ENCODE measurements at regions not wholly inside any gene's neighbourhood (a gene's known extent, or its start where the extent isn't known, plus 50 kb on each side); places are given as distances from the start of the nearest gene placed in this dataset.

DNA sequence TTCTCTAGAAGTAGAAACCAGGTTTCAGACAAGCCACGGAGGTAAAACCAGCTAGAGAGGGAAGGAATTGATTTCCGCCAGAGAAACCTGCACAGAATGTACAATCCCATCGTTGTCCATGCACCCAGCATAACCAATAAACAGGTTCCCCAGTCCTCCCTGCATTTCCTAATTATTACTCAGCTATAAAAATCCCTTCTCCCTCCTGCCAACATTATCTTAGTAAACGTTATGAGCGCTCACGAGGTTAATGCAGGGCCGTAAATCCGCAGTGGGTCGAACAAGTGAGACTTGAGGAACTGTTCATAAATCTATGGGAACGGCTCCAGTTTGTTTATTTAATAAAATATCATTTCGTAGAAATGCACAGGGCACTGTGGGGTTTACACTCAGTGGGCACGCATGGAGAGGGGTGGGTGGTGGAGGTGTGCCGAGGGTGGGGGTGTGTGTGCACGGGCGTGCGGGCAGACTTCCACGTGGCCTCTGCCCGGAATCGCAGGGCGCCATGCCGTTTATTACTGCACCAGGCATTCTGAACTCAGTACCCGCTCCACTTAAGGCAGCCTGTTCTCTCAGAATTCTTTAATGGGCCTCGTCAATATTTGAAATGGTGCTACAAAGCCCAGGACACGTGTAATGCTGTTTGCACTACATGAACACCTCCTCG, 257.3 kb downstream of the MIAT start:
- 92 to 93% methylated on average over 18 to 25 of the region's 25 CpGs for WGBS, 2 experiments (ENCODE audit: insufficient coverage in 2 of 2)
- Histone ChIP-seq H3K4me3 (ENCODE audit: extremely low read depth, insufficient read depth, low read length, poor library complexity, severe bottlenecking) (no peak overlapping the region), H3K27ac (ENCODE audit: low read depth, low read length, severe bottlenecking) (no peak overlapping the region), H3K9me3 (ENCODE audit: control insufficient read depth, low read length) (no peaks in the 10 kb centered on the region), H3K4me1 (ENCODE audit: control insufficient read depth, insufficient read depth, low read length, poor library complexity, severe bottlenecking) (no peaks in the 10 kb centered on the region), H3K36me3 (ENCODE audit: control insufficient read depth, insufficient read depth, low read length) (no peaks in the 10 kb centered on the region)

DNA sequence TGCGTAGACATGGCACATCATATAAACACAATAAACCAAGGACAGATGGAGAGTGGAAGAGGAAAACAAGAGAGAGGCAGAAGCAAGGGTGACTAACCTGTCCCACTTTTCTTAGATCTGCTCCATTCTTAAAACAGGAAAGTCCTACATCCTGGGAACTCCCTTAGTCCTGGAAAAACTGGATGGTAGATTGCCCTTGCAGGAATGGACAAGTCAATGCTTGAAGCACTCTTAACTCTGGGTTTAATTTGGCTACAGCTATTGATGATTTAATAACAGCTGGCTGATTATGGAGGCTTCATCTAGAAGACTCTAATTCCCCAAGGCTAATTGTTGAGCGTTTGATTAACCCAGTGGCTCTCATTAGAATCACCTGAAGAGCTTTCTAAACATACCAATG, 258.8 kb downstream of the MIAT start:
- WGBS, 2 experiments (ENCODE audit: insufficient coverage in 2 of 2), result 80% methylated on average over 1 of the region's 2 CpGs; no CpG with 5 or more reads in 1 of the 2 experiments
- no peaks in the 10 kb centered on the region for H3K4me1 ChIP-seq (ENCODE audit: control insufficient read depth, insufficient read depth, low read length, poor library complexity, severe bottlenecking)
- H3K27ac ChIP-seq (ENCODE audit: low read depth, low read length, severe bottlenecking), result no peak overlapping the region
- no peak overlapping the region for H3K4me3 ChIP-seq (ENCODE audit: extremely low read depth, insufficient read depth, low read length, poor library complexity, severe bottlenecking)
- H3K36me3 ChIP-seq (ENCODE audit: control insufficient read depth, insufficient read depth, low read length), result no peaks in the 10 kb centered on the region
- no peaks in the 10 kb centered on the region for H3K9me3 ChIP-seq (ENCODE audit: control insufficient read depth, low read length)

DNA sequence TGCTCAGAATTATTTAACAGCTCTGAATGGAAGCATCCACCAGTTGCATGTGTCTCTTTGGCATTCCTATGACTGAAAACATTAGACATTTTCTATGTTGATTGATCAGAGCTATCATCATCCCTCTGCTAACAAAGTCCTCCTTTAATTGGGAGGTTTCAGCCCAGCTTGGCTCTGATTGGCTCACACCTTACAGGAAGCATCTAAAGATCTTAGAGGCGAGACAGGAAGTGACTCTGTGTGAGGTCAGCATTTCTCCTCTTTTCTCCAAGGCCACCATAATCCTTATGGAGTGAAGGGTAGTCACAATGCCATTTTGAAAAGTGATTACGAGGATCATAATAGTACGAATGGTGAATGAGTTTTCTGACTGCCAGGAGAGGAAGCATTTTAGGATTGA, 260.8 kb downstream of the MIAT start:
- Histone ChIP-seq H3K27ac (ENCODE audit: low read depth, low read length, severe bottlenecking) (no peak overlapping the region), H3K9me3 (ENCODE audit: control insufficient read depth, low read length) (no peaks in the 10 kb centered on the region), H3K36me3 (ENCODE audit: control insufficient read depth, insufficient read depth, low read length) (no peaks in the 10 kb centered on the region), H3K4me3 (ENCODE audit: extremely low read depth, insufficient read depth, low read length, poor library complexity, severe bottlenecking) (no peak overlapping the region), H3K4me1 (ENCODE audit: control insufficient read depth, insufficient read depth, low read length, poor library complexity, severe bottlenecking) (no peaks in the 10 kb centered on the region)
- WGBS, 2 experiments (ENCODE audit: insufficient coverage in 2 of 2), result 86 to 100% methylated on average over 1 to 2 of the region's 3 CpGs

DNA sequence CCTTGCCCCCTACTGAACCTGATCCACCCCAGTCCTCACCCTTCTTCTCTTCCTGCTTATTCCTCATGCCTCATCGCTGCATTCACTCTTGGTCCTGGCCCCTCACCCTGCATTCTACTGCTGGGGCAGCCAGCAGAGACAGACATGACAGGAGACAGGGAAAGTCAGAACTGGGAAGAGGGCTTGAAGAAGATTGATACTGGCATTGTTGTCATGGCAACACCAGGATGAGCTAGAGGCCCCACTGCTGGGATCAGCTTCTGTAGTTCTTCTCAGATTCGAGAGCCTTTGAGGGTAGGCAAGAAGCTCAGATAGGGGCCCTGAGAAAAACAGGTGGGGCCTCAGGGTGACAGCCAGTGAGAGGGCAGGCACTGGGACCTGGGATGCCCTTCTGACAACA, 264.3 kb downstream of the MIAT start:
- Histone ChIP-seq H3K4me3 (ENCODE audit: extremely low read depth, insufficient read depth, low read length, poor library complexity, severe bottlenecking) (no peak overlapping the region), H3K9me3 (ENCODE audit: control insufficient read depth, low read length) (no peaks in the 10 kb centered on the region), H3K4me1 (ENCODE audit: control insufficient read depth, insufficient read depth, low read length, poor library complexity, severe bottlenecking) (no peaks in the 10 kb centered on the region), H3K36me3 (ENCODE audit: control insufficient read depth, insufficient read depth, low read length) (no peaks in the 10 kb centered on the region), H3K27ac (ENCODE audit: low read depth, low read length, severe bottlenecking) (no peak overlapping the region)
- WGBS, 2 experiments (ENCODE audit: insufficient coverage in 2 of 2), result 71 to 91% methylated on average over 1 of the region's 2 CpGs

DNA sequence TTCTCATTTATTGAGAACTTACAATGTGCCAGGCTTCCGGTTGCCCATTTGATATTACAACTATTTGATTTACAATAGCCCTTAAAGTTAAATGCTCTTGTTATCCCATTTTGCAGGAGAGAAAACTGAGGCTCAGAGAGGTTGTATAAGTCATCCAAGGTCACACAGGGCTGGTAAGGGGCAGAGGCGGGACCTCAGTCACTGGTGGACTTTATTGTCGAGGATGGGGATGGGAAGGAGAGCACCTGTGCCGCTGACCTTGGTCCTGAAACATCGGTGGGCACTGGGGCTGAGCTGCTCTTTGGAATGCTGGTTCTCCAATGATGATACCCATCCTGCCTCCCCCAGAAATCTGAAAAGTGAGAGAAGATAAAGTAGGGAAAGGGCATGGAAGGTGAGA, 265.4 kb downstream of the MIAT start:
- Histone ChIP-seq H3K4me1 (ENCODE audit: control insufficient read depth, insufficient read depth, low read length, poor library complexity, severe bottlenecking) (no peaks in the 10 kb centered on the region), H3K27ac (ENCODE audit: low read depth, low read length, severe bottlenecking) (no peak overlapping the region), H3K9me3 (ENCODE audit: control insufficient read depth, low read length) (no peaks in the 10 kb centered on the region), H3K4me3 (ENCODE audit: extremely low read depth, insufficient read depth, low read length, poor library complexity, severe bottlenecking) (no peak overlapping the region), H3K36me3 (ENCODE audit: control insufficient read depth, insufficient read depth, low read length) (no peaks in the 10 kb centered on the region)
- 0% methylated on average over 1 to 4 of the region's 5 CpGs for WGBS, 2 experiments (ENCODE audit: insufficient coverage in 2 of 2)

DNA sequence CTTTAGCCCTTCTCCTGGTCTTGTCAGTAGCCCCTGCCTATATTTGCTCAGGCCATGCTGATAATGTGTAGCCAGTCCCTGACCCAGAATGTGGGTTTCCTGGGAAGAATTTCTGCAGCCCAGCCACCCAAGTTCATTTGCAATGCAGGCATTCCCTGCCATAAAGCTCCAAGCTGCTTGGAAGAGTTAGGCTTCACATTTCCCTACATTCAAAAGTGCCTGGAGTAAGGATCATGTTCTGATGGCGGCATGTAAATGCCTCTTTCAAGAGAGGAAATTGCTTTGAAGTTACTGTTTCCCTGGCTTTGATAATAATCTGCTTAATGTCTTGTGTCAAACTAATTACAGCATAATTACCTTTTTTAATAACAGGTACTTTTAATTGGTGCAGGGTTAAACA, 266.1 kb downstream of the MIAT start:
- Histone ChIP-seq H3K9me3 (ENCODE audit: control insufficient read depth, low read length) (no peaks in the 10 kb centered on the region), H3K27ac (ENCODE audit: low read depth, low read length, severe bottlenecking) (no peak overlapping the region), H3K4me1 (ENCODE audit: control insufficient read depth, insufficient read depth, low read length, poor library complexity, severe bottlenecking) (no peaks in the 10 kb centered on the region), H3K36me3 (ENCODE audit: control insufficient read depth, insufficient read depth, low read length) (no peaks in the 10 kb centered on the region), H3K4me3 (ENCODE audit: extremely low read depth, insufficient read depth, low read length, poor library complexity, severe bottlenecking) (no peak overlapping the region)
- no CpG with 5 or more reads among the region's 1 CpG for WGBS, 2 experiments (ENCODE audit: insufficient coverage in 2 of 2)

DNA sequence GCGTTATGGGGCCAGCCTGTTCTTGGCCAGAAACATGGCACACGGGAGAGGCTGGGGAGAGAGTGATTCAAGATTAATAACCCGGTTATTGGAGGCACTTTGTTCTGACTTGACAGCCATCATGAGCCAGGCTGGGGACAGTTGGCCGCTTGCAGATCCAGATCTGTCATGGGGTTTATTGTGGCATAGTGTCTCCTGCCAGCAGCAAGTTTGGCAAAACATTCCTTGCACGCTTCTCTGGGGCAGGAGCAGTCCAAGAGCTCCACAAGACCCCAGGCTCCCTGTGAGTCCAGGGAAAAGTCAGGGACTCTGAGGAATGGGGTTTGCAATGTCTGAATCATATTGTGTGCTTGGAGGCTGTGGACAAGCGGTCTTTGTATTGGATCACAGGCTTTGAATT, 270.4 kb downstream of the MIAT start:
- Histone ChIP-seq H3K4me3 (ENCODE audit: extremely low read depth, insufficient read depth, low read length, poor library complexity, severe bottlenecking) (no peak overlapping the region), H3K36me3 (ENCODE audit: control insufficient read depth, insufficient read depth, low read length) (no peaks in the 10 kb centered on the region), H3K27ac (ENCODE audit: low read depth, low read length, severe bottlenecking) (no peak overlapping the region), H3K4me1 (ENCODE audit: control insufficient read depth, insufficient read depth, low read length, poor library complexity, severe bottlenecking) (no peaks in the 10 kb centered on the region), H3K9me3 (ENCODE audit: control insufficient read depth, low read length) (no peaks in the 10 kb centered on the region)
- 75 to 89% methylated on average over 5 to 6 of the region's 6 CpGs for WGBS, 2 experiments (ENCODE audit: insufficient coverage in 2 of 2)

DNA sequence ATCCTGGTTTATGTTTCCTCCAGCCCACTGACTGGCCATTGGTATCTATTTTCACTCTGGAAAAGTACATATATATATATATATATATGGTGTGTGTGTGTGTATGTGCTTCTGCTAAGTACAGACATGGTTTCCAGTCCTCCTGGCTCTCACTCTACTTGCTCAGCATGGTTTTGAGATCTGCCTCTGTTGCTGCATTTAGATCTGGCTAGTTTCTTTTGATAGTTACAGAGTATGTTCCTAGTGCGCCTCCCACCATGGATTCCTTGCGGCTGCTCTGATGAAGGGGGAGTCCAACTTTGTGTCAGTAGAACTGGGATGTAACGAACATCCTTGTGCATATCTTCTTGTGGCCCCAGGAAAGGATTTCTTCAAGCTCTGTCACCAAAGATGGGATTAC, 274.1 kb downstream of the MIAT start:
- no peaks in the 10 kb centered on the region for H3K36me3 ChIP-seq (ENCODE audit: control insufficient read depth, insufficient read depth, low read length)
- WGBS, 2 experiments (ENCODE audit: insufficient coverage in 2 of 2), result 78 to 100% methylated on average over 3 of the region's 3 CpGs
- no peaks in the 10 kb centered on the region for H3K4me1 ChIP-seq (ENCODE audit: control insufficient read depth, insufficient read depth, low read length, poor library complexity, severe bottlenecking)
- no peak overlapping the region for H3K27ac ChIP-seq (ENCODE audit: low read depth, low read length, severe bottlenecking)
- no peaks in the 10 kb centered on the region for H3K9me3 ChIP-seq (ENCODE audit: control insufficient read depth, low read length)
- H3K4me3 ChIP-seq (ENCODE audit: extremely low read depth, insufficient read depth, low read length, poor library complexity, severe bottlenecking), result no peak overlapping the region

DNA sequence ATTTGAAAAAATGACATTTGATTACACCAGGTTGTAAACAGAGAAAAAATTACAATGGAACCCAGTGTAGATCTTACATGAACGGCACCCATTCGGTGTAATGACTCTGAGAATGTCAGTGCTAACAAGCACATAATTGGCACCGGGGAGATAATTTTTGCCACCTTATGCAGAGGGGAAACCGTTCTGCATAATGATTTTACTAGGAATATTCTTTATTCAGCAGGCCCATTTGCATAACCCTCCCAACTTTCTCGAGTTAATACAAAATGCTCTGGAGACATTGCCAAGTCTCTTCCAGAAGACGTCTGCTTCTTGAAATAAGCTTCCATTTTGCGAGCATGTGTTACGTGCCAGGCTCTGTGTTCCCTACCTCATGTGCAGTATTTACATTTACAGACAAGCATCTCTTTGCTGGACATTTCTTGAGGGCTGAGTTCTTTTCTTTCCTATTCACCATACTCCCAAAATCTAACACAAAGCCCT, 275.8 kb downstream of the MIAT start:
- H3K27ac ChIP-seq (ENCODE audit: low read depth, low read length, severe bottlenecking), result no peak overlapping the region
- 86 to 88% methylated on average over 5 to 7 of the region's 8 CpGs for WGBS, 2 experiments (ENCODE audit: insufficient coverage in 2 of 2)
- no peak overlapping the region for H3K4me3 ChIP-seq (ENCODE audit: extremely low read depth, insufficient read depth, low read length, poor library complexity, severe bottlenecking)
- no peaks in the 10 kb centered on the region for H3K9me3 ChIP-seq (ENCODE audit: control insufficient read depth, low read length)
- H3K36me3 ChIP-seq (ENCODE audit: control insufficient read depth, insufficient read depth, low read length), result no peaks in the 10 kb centered on the region
- H3K4me1 ChIP-seq (ENCODE audit: control insufficient read depth, insufficient read depth, low read length, poor library complexity, severe bottlenecking), result no peaks in the 10 kb centered on the region

DNA sequence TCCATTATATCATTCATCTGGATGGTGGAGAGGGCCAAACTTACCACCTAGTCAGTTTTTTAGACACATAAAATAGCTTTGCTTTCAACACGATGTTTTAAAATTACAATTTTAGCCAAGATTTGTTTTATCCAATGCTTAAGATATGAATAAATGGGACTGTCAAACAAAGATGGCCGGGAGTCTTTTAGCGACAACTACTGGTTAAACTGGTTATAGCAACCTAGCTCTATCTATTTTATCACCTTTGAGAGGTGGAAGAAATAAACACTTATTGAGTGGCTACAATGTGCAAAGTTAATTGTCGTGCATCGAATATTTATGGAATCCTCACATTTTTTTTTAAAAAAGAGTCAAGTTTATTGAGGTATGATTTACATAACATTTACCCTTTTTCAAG, 279.8 kb downstream of the MIAT start:
- Histone ChIP-seq H3K9me3 (ENCODE audit: control insufficient read depth, low read length) (no peaks in the 10 kb centered on the region), H3K27ac (ENCODE audit: low read depth, low read length, severe bottlenecking) (no peak overlapping the region), H3K36me3 (ENCODE audit: control insufficient read depth, insufficient read depth, low read length) (no peaks in the 10 kb centered on the region), H3K4me3 (ENCODE audit: extremely low read depth, insufficient read depth, low read length, poor library complexity, severe bottlenecking) (no peak overlapping the region), H3K4me1 (ENCODE audit: control insufficient read depth, insufficient read depth, low read length, poor library complexity, severe bottlenecking) (peaks cover 9% of the 10 kb centered on the region)
- 87% methylated on average over 3 of the region's 5 CpGs; no CpG with 5 or more reads in 1 of the 2 experiments for WGBS, 2 experiments (ENCODE audit: insufficient coverage in 2 of 2)

DNA sequence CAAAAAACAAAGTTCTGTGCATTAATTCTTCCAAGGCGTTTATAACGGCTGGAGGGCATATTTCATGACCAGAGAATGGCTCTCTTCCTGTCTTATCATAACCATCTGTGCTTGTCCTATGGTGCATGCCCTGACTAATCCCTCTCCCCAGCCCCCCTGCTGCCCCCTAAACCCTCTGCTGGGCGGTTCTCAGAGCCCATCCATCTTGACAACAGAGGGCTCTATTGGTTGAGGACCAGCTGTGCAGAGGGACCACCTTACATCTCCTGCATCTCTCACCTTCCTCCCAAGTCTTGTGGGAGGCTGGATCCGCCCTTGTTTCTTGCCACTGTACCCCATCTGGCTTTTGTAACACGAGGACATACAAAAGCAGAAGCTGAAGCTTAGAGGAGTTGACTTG, 282.1 kb downstream of the MIAT start:
- 78 to 86% methylated on average over 5 of the region's 5 CpGs for WGBS, 2 experiments (ENCODE audit: insufficient coverage in 2 of 2)
- no peaks in the 10 kb centered on the region for H3K9me3 ChIP-seq (ENCODE audit: control insufficient read depth, low read length)

More for the DNA sequence above, 282.1 kb downstream of the MIAT start:
- no peak overlapping the region for H3K27ac ChIP-seq (ENCODE audit: low read depth, low read length, severe bottlenecking)
- H3K36me3 ChIP-seq (ENCODE audit: control insufficient read depth, insufficient read depth, low read length), result no peaks in the 10 kb centered on the region
- peaks cover 18% of the 10 kb centered on the region for H3K4me1 ChIP-seq (ENCODE audit: control insufficient read depth, insufficient read depth, low read length, poor library complexity, severe bottlenecking)
- no peak overlapping the region for H3K4me3 ChIP-seq (ENCODE audit: extremely low read depth, insufficient read depth, low read length, poor library complexity, severe bottlenecking)
